ENCODE measurements at regions not wholly inside any gene's neighbourhood (a gene's known extent, or its start where the extent isn't known, plus 50 kb on each side); places are given as distances from the start of the nearest gene placed in this dataset.

DNA sequence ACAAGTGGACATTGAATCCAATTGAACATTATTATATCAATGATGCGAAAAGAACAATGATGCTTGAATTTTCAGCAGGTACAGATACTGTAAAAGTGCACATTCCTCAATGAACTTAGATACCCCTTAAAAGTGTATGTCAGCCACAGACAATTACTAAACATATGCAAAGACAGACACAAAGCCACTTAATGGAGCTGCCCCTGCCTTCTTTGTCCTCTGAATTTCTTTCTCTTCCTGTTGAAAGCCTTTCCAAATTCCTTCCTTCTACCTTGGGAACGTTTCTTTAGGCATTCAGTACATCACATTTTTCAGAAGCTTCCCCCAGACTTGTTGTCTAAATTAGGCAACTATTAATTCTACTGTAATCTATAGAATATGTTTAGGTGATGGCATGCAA, 706.8 kb upstream of the MBL2 start:
- TF ChIP-seq GATA2 (IDR thresholded peaks at IDR 0.05; ENCODE audit: low read depth, low read length) (no peak), GATA3 (IDR thresholded peaks at IDR 0.05; ENCODE audit: low read depth, low read length) (no peak)
